ENCODE measurements at regions not wholly inside any gene's neighbourhood (a gene's known extent, or its start where the extent isn't known, plus 50 kb on each side); places are given as distances from the start of the nearest gene placed in this dataset.
"Not testable (repeated sequence)": the region's sequence is repeated elsewhere in the genome, so short reads cannot be mapped to it uniquely, and the experiment has no call there.

DNA sequence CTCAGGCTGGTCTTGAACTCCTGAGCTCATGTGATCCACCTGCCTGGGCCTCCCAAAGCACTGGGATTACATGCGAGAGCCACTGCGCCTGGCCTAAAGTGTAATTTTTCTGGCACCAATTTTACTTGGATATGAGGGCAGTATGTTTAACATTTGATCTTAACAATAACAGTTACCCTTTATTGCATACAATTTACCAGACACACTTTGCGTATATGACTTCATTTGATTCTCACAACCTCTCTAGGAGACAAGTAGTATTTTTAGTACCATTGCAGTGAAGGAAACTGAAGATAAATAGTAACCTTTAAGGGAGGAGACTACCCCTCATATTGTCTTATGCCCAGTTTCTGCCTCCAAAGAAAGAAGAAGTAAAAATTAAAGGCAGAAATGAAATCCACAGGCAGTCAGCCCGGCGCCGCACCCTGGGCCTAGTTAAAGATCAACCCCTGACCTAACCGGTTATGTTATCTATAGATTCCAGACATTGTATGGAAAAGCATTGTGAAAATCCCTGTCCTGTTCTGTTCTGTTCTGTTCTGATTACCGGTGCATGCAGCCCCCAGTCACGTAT lies 54.0 kb downstream of the CYP26A1 start:
- DNase-seq (ENCODE audit: low spot score), result not testable (repeated sequence)

DNA sequence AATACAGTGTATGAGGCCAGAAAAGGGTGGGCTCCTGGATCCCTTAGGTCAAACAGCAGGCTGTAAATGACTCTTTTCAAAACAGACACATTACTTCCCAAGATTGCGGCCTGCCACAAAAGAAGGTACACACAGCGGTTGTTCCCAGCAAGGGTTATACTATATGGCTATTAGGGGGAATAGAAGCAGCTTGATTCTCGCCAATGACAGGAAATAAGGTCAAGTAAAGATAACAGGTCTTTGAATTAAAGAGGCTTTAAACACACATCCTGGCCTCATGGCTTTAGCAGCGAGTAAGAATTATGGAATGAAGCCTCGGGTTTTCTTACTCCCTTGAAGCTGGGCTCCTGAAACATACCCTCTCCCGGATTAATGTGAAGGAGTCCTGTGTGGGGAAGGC lies 58.3 kb downstream of the CYP26A1 start:
- DNase-seq (ENCODE audit: low spot score), result no peak

DNA sequence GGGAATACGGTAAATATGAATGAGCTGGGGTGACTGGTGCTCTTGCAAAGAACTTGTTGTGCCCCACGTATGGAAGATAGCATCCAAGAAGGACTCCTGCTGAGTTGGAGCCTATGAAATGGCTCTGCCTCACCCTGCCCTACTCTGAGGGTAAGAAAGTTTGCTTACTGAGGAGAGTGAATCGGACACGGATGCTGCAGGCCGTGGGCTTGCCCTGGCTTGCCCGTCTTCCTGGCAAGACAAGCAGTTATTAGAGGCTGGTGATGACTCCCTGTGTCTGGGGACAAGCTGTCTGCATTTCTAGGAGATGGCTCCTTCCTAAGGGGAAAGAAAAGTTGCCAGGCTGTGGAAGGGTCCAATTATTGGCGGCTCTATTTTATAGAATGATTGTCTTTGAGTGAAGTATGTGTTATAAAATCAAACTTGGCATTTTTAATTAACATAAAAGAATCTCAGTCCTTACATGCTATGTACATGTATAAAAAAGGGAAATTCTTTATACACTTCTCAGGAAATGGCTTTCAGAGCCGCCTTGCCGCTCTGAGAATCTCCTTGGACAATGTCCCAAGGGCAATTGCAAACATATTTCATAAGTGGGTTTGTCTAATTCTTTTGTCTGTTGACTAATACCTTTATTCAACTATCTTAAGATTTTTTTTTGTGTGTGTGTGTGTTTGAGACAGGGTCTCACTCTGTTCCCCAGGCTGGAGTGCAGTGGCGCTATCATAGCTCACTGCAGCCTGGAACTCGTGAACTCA lies 64.6 kb downstream of the CYP26A1 start:
- DNase-seq (ENCODE audit: low spot score), result no peak

DNA sequence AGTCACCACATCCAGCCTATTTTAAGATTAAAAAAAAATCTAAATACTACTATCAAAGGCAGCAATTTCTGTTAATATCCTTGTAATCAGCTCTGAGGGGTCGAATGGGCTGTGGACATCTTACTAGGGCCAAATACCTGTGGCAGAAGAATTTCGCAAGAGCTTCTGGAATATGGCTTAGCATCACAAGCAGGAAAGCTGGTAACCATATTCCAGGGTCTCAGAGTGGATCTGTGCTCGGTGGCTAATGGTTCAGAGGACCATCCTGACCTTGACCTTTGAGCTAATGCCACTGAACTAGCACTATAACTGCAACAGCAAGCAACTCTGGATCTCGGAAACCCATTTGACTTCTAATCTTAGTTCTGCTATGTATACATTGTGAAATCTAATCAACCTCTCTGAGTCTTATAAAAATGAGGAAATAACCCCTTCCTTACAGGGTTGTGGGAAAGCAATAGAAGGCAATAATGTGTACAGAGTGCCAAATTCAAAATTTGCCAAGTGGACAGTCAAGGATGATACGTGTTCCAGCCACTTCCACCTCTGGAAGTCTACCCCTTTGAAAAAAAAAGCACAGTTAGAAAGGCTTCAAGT lies 65.5 kb downstream of the CYP26A1 start:
- no peak for DNase-seq (ENCODE audit: low spot score)

DNA sequence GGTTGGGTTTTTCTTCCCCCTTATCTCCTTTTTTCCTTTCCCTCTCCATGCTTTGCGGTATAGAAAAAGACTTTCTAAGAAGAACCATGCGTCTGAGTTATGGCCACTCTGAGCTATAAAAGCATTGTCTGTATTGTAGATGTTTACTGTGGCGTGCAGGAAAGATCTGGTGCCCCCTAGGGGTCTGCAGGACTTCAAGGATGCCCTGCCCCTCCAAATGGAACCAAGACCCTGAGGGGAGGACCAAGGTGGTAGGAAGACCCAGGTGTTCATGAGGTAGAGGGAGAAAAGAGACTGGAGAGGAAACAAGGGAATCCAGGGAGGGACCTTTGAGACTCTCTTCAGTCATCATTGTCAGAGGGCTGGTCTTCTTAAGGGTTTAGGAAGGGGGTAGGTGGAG lies 68.8 kb downstream of the CYP26A1 start:
- no peak for DNase-seq (ENCODE audit: low spot score)

DNA sequence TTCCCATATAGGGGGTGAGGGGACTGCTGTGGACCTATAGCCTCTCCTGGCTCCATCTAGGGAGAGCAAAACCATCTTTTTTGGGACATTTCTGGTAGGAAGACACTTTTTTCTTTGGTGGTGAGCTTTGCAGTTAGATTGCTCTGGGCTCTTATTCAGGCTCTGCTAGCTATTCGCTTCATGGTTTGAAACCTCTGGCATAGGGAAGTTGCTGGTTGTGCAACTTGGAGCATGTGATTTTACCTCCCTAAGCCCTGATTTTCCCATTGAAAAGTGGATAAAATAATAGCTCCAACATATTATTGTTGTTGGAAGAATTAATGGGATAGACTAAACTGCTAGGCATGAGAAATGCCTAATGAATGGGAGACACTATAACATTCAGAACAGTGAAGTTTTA lies 69.6 kb downstream of the CYP26A1 start:
- no peak for DNase-seq (ENCODE audit: low spot score)

DNA sequence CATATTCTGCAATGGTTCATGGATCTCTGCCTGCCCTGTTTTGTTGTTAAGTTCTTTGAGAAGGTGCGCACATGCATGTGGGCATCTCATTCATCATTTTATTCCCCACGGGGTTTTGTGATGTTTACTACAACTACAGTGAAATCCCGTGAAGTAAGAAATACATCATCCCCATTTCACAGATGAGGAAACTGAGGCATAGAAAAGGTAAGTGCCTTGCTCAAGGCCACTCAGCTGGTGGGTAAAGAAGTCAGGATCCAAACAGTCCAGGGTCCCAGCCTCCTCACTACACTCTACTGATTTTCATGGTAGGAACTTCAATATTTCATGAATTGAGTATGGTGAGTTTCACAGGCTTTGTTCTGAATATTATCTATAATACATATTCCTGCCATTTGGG lies 72.6 kb downstream of the CYP26A1 start:
- no peak for DNase-seq (ENCODE audit: low spot score)

DNA sequence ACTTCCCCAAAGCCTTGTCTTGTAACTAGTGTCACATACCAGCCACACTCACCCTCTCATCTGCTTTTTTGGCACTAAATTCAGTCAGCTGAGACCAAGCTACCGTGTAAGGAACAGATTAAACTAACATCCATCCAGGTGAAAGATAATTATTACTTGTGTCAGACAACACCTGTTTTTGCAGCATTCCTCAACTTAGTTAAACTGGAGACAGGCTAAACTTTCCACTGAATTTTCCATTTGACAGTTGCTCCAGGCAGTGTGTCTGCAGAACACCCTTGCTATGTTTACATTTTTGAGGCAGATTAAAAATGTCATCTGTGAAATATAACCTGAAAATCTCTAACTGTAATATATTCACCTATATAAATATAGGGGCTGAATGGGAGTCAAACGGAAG lies 73.6 kb downstream of the CYP26A1 start:
- DNase-seq (ENCODE audit: low spot score), result no peak

DNA sequence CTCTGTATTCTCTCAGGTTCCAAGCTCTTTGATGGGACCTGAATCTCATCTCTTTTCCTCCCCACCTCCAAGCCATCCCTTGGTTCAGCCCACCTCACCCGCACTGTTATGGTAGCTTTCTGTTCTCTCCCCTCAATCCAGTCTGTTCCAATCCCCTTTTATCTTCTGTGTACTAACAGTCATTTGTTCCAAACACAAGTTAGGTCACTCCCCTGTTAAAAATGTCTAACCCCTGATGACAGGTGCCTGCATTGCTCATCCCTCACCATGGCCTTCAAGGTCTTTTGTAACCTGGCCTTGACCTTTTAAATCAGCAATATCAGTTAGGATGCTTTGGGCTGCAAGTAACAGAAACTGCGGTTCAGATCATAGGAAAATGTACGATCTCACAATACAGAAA lies 74.8 kb downstream of the CYP26A1 start:
- DNase-seq (ENCODE audit: low spot score), result no peak

DNA sequence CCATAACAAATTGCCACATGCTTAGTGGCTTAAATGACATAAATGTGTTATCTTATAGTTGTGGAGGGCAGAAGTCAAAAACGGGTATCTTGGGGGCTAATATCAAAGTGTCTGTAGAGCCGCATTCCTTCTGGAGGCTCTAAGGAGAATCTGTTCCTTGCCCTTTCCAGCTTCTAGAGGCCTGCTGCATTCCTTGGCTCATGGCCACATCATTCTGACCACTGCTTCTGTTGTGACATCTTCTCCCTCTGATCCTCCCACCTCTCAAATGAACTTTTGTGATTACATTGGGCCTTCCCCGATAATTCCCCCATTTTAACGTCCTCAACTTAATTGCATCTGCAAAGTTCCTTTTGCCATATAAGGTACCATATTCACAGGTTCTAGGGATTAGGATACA lies 76.1 kb downstream of the CYP26A1 start:
- DNase-seq (ENCODE audit: low spot score), result no peak

DNA sequence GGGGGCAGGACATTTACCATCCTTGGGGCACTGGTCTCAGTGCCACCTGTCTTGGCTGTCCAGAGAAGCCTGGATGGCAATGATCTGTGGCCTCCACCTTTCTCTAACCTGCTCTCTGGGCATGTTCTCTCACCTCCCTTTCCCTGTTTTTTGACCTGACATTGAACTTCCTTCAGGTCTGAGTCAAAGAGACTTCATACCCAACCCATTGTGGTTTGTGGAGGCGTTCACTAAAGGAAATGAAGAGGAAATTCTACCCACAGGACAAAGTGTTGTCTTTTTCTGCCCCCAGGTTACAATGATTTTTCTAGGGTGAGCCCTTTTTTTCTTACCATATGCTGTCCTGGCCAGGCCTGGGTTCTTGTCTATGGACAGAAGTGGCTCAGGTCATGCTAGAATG lies 76.6 kb downstream of the CYP26A1 start:
- no peak for DNase-seq (ENCODE audit: low spot score)

DNA sequence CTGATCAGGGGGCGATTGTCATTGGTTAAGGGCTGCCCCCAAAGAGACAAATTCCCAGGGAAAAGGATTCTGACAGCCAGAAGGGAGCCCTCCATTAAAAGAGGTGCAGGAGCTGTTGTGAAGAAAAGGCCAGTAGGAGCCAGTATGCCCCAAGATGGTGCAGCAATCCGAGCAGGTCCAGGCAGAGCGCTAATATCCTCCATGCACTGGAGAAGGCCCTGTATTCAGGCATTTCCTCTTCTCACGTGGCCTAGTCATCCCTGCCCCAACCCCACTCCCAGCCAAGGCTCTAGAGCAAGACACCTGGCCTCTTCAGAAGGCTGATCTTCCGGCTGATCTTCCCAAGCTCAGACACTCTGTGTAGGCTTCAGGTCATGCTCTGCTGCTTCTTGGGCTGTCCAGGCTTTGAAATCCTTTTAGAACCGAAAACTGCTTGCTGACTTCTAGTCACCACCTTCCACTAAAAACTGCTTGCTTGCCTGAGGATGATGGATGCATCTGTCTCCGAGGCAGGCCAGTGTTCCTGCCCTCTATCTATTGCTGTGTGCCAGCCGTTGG lies 77.4 kb downstream of the CYP26A1 start:
- no peak for DNase-seq (ENCODE audit: low spot score)

DNA sequence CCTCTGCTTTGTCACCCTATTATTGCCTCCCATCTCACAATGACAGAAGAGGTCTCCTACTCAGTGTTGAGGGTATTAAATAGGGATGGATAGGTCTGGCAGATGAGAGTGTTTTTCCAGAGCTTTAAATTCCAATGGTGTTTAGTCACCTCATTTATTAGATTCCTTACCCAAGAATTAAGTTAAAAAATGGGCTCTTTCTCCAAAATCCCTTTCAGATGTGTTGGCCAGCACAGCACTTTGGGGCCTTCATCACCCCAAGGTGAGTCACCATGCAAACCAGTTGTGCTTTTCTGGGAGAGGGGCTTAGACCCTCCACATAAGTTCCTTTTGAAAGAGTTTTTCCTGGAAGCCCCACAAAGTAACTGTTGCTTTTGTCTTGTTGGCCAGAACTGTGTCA lies 78.4 kb downstream of the CYP26A1 start:
- peak; percentile 5 for DNase-seq (ENCODE audit: low spot score)

DNA sequence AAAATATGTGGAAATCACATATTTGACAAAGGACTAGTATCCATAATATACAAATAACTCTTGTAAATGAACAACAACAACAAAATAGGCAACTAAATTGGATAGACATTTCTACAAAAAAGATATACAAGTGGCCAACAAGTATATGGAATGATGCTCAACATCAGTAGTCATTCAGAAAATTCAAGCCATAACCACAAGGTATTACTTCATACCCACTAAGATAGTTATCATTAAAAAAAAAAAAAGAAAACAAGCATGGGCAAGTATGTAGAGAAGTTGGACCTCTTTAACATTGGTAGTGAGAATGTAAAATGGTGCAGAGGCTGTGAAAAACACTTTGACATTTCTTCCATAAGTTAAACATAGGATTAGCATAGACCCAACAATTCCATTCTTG lies 80.8 kb downstream of the CYP26A1 start:
- DNase-seq (ENCODE audit: low spot score), result no peak

DNA sequence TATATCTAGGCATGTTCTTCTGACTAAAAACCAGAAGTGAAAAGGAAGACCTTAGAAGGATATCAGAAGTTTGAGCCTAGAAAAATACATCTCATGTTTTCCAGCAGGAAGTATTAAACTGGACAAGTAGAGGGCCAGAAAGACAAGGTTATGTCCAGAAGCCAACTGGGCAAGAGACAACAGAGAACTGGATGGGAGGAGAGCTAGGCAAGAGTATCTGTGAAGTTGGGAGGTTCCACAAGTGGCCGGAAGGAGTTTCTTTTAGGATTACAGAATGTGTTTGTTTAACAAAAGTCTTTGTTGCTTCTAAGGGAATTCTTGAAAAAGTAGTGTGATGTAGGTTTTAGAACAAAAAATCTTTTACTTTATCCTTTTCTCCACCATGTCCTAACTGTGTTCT lies 86.4 kb downstream of the CYP26A1 start:
- DNase-seq (ENCODE audit: low spot score), result no peak

DNA sequence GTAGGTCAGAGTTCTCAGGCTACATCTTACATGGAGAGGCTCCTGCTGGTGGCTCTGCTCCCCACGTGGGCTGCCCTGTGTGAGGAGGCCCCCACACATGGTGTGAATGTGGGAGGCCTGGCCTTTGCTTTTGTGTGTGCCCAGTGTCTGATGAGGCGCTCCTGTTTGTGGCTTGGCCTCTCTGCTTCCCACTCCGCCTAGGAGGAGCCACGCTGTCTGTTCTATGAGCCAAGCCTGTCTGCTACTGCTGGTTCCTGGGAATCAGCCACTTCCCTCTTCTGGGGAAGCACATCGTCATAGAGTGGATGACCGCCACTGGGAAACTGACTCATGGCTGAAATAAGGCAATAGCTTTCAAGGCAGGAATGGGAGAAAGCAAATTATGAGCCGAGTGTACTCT lies 87.1 kb downstream of the CYP26A1 start:
- DNase-seq (ENCODE audit: low spot score), result peak; percentile 34

DNA sequence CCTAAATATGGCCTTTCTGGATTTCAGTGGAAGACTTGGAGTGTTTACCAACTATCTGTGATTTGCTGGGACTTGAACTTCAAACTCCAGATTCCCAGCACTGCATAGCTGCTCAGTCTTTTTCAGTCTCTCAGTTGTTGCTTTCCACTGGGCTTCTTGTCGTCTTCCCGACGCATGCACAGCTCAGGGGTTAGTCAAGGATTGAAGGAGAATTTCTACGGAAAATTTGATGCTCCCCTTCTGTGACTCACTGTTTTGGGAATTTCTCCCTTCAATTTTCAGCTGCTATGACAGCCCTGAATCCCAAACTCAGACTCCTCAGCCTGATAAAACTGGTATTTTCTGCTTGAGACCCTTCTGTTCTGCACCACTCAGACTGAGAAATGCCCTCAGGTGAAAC lies 91.7 kb downstream of the CYP26A1 start:
- DNase-seq (ENCODE audit: low spot score), result peak; percentile 20

DNA sequence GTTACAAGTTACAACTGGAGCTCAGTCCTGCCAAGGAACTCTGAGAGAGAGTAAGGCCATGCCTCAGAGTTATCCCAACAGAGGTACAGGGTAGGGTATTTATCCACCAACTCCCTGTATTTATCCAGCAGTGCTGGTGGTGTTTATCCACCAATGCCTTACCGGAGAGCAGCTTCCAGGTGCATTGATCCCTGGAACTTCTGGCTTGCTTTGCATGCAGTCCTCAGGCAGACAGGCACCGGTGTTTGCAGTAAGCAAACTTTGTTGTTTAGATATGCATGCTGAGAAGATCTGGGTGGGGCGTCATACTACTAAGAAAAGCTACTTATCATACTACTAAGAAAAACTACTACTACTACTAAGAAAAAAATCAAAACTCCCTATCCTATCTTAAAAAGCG lies 92.4 kb downstream of the CYP26A1 start:
- DNase-seq (ENCODE audit: low spot score), result no peak

DNA sequence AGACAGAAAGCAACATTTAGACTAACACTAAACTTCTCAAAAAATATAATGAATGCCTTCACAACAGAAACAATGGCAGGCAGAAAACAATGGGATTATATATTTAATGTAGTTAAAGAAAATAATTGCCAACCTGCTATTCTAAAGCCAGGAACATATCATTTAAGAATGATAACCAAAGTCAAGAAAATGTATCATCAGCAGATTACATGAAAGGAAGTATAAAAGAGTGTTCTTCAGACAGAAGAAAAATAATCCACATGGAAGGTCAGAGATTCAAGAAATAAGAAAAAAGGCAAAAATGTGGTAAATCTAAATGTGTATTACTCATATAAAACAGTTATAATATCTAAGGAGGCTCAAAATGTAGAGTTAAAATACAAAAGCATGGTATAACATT lies 98.1 kb downstream of the CYP26A1 start:
- no peak for DNase-seq (ENCODE audit: low spot score)

DNA sequence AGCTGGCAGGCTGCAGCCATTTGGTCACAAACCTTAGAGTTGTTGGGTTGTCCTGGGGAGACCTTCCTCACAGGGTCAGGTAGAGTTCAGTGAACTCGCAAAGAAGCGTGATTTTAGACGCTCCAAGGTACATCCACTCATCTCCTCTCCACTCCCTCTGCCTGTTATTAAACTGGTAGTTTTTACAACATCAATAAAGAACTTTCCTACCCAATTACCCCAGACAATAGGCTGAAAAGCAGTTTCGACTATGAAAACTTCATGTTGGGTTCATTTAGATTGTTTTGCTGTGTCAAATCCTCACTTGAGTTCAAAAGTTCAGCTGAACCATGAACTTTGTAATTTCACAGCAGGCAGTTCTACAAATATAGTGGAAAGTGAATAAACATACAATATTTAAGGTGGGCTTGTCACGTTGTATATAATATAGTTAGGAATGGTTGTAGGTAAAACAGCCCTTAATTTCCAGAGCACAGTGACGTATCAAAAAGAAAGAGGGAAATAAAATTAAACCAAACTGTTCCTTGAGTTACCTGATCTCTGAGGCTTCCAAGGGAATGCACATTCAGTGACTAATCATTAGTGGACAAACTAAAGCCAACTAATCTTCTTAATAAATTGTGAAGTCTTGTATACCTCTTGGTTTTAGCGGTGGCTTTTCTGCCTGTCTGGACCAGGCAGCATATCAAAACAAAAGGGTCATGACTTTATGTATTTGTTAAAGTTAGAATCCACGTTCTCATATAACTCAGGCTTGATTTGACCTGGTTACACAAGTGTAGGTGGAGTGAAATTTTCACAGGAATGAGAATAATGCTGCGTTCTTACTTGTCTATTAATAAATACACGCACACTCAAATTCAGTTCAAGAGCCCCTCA lies 100.5 kb downstream of the CYP26A1 start:
- DNase-seq (ENCODE audit: low spot score), result no peak

DNA sequence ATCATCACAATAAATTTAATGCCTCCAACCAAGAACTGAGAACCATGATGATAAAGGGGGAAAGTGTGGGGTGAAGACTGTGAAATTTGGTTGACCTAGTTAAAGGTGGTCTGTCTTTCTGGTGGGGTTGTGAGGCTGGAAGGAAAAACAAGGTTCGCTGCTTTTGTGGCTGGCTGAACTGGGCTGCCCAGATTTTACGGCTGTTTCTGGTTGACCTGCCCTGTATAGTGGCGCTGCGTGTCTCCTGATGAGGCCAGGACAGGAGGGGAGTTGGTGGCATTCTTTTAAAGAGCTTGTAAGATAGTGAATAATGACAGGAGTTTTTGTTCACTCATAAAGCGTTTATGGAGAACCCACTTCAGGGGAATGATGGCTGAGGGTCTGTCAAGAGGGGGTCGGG lies 101.8 kb downstream of the CYP26A1 start:
- no peak for DNase-seq (ENCODE audit: low spot score)

DNA sequence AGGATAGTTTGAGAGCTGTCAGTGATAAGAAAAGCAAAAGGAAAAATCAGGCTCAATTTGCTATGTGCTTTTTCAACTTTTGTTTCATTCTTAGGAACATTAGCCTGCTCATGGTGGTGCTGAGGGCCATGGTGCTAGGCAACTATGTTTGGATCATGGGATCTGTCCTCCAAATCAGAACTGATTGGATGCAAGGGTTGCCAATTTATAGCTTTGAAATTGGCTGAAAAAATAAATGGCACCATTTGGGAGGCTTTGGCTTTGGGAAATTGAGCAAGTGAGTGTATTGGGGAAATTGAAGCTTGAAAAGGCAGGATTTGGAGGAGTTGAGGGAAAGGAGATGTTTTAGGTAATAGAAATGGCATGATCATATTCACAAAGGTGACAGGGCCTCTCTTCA lies 103.8 kb downstream of the CYP26A1 start:
- DNase-seq (ENCODE audit: low spot score), result no peak

DNA sequence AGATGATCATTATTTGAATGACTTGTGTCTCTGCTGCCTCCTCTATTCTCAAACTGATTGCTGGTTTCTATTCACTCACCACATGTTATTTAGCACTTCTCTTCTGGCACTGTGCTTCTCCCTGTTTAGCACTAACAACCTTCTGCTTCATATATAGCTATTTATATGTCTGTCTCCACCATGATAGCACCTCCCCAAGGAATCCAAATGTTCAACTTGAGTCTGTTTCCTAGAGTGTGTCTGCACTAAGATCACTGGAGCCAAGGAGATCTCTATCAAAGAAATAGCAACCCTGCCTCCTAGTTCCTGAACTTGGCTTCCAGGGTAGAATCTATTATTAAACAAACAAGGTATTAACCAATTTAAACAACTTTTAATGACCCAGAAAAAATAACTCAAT lies 104.5 kb downstream of the CYP26A1 start:
- DNase-seq (ENCODE audit: low spot score), result no peak

Measured in RKO (cell line).